GM19328 (cell line): ENCODE measurements at regions not wholly inside any gene's neighbourhood (a gene's known extent, or its start where the extent isn't known, plus 50 kb on each side); places are given as distances from the start of the nearest gene placed in this dataset.

Experiments used
- ATAC-seq: cut with Tn5 transposase; IDR thresholded peaks from one replicate; pipeline ENCODE4 v1.9.1; 2021; ENCODE audit warnings: mild to moderate bottlenecking, moderate library complexity; ENCODE audit not compliant: unreplicated experiment

DNA sequence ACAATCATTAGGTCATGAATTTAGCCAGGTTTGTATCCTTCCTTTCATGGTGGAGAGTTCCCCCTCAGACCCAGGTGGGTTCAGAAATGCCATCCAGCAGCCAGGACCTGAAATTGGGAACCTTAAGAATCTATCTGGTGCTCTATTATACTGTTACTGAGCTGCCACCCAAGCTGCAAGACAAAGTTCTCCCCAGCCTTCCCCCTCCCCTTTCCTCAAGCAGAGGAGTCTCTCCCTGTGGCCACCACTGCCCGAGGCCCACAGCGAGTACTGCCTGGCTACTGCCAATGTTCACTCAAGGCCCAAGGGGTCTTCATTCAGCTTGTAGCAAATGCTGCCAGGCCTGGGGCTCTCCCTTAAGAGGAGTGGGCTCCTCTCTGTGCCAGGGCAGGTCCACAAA, 133.8 kb downstream of the TMEM38B start:
- no peak for ATAC-seq

DNA sequence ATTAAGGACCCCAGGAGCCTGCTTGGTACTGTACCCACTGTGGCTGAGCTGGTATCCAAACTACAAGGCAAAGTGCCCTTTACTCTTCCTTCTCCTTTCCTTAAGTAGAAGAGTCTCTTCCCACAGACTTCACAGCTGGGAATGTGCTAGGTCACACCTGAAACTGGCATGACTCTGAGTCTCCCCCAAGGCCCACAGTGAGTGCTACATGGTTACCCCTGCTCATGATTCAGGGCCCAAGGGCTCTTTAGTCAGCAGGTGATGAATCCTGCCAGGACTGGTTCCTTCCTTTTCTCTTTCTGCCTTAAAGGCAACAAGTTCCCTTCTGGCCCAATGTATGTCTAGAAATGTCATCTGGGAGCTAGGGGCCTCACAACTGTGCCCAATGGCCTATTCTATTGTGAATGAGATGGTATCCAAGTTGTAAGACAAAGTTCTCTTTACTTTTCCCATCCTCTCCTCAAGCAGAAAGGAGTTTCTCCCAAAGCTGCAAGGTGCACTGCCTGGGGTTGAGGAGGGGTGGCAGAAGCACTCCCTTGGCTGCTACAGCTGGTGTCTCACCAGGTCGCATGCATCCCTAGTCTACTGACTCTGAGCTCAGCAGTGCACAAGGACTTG, 134.4 kb downstream of the TMEM38B start:
- ATAC-seq: no peak

DNA sequence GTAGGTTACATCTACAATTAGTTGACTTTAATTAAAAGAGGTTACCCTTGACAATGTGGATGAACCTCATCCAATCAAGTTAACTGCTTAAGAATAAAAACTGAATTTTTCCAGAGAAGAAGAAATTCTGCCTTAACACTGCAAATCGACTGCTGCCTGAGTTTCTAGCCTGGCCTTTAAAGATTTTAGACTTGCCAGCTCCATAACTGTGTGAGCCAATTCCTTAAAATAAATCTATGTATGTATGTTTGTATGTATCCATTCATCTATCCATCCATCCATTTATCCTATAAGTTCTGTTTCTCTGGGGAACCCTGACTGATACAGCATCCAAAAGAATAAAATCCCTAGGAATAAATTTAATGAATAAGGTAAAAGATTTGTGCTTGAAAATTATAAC, 136.1 kb downstream of the TMEM38B start:
- ATAC-seq: no peak

DNA sequence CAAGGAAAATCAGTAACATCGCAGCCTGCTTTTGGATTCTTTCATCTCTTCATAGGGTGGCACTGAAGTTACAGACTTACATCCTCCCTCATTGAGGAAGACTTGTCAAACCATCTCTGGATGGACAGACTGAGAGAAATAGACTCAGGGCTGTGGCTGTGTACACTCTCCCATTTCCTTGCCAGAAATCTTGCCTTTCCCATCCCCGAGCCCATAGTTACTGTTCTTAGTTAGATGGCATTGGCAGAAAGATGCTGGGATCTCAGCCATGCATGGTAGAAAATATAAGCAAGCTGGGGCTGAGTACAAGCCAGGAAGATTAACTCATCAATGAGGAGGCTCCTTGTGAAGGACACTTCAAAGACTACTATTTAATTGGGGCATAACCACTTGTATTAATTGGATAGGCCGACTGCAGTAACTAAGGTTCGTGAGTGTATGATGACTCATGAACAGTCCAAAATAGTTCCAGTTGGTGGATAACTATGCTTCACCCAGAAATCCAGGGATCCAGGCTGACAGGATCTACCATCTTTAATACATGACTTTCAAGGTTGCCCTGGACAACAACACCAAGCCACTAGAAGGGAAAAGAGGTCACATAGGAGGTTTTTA, 137.9 kb downstream of the TMEM38B start:
- ATAC-seq: no peak

DNA sequence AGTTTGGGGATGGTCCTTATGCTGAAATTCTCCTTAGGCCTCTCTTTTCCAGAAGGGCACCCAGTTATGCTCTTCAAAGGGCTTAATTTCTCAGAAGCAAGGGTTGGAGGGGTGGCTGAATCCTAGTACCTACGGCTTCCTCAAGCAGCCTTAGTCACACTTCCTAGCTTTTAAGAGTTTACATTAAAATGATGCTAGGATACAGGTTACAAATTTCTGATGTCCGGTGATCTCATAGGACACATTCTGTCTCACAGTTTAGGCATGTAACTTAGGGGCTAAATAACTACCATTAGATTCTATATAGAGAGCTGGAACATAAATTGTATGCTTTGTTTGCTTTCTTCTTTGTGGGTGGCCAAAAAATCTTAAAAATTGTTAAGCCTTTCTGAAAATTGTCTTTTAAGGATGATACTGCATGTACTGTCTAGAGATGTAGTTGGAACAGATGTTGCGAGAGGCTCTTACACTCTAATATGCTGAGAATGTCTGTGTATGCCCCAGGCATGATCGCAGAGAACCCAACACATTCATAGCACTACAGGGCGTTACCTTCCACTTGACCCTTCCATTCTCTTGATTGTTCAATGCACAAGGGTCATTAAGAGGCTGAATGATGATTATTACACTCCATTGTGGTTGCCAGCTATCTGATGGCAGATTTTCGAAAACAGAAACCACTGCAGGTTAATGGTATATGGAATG, 139.1 kb downstream of the TMEM38B start:
- no peak for ATAC-seq

DNA sequence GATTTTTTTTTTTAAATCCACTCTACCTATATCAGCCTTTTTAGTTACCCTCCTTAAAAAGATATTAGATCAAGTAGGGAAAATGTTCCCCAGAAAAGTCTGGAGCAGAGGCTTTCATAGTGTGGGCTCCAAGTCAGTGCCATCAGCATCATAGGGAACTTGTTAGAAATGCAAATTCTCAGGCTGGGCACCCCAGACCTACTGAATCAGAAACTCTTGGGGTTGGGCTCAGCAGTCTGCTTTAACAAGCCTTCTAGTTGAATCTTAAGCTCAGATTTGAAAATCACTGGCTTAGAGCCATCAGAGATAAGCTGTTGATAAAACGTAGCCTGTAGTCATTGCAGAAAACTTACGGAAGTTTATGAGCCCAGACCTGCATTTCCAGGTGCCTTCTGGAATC, 140.1 kb downstream of the TMEM38B start:
- no peak for ATAC-seq

DNA sequence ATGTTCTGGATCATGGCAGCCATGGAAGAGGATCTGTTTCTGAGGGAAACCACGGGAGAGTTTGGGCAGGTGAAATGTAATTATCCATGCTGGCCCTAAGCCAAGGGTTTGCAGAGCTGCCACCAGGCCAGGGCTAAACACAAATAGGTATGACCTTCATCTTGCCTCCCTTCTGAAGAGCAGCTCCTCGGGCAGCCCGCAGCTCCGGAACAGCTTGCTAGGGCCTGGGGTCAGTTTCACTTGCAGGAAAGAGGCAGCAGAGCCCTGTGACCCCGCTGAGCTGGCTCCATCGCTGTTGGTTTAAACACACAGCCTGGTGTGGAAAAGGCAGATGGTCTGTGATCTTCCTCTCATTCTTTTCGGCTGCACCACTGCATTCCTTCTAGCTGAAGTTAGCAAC, 141.4 kb downstream of the TMEM38B start:
- ATAC-seq: no peak

DNA sequence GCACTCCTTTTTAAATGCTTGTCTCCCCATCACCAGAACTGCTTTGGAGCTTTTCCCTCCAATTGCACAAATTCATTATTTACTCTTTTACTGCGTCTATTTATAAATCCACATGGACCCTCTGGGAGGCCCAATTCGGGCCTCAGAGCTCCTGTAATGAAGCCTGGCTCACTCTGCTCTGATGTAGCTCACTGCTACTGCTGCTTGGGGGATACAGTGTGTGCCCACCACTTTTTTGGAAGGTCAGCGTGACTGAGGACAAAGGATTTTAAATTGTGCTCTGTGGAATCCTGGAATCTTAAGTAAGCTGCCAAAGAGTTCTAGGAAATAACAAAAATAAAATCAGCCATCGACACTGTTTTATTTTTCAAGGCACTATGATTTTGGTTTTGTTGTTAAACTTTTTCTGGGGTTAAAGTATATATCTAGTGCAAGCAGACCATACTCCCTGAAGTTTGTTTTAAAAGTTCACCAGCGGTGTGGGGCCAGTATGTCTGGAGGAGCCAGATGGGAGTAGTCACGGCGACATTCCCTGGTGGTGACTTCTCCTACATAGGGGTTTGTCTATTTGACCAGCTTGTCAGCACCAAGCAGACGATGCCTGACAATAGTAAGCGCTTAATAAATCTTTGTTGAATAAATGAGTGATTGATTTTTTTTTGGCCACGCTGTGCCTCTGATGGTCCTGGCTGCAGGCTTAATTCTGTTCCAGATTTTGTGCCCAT, 142.8 kb downstream of the TMEM38B start:
- no peak for ATAC-seq

DNA sequence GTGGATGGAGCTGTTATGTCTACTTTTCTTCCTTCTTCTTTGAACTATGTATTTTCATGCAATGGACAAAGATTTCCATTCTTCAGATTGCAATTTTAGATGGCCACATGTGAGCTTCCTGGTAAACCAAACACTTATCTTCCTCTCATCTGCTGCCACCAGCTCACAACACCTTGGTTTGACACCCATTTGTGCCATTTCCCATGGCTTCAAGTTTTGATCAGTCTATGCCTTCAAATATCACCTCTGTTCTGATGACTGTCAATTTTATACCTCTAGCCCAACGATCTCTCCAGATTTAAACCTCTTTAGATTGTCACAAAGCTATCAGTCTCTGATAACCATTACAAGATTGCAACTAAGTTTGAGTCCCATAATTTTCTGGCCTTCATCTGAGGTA, 147.2 kb downstream of the TMEM38B start:
- no peak for ATAC-seq

DNA sequence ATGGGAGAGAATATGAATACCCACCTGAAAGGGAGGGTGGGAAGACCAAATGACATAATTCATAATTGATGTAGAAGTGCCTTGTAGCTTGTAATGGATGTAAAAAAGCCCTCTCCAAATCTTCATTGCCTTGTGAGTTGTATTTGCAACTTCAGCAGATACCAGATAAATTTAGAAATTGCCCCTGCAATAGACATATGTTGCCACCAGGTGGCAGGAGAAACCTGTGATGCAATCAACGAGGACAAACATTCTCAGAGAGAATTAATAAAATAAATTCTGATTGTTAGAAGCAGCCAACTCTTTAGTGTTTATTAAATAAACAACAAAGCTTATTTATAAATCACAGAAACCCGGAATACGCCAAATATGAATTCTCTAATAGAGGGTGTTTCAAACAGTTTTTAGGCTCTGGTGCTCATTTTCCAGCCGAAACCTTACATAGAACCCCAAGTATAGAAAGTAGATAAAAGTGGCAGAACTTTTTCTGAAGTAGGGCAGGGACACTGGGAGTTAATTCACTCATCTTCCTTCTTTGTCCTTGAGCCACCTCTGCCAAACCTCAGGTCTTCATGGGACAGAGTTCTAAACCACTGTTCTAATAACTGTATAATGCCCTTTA, 147.8 kb downstream of the TMEM38B start:
- no peak for ATAC-seq

DNA sequence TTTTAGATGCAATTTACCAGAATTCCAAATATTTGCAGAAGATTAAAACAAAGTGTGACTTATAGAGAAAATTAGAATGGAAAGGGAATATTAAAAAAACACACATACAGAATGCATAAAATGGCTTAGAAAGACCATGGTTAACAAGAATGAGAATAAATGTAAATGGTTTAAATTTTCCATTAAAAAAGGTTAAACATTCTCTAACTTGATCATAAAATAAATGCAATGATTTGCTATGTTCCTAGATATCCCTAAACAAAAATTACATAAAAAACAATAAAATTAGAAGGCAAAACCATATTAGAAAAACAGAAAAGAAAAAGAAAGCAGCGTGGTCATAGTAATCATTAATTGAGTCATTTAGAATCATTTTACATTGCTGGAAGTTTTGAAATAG, 152.5 kb downstream of the TMEM38B start:
- ATAC-seq: no peak

DNA sequence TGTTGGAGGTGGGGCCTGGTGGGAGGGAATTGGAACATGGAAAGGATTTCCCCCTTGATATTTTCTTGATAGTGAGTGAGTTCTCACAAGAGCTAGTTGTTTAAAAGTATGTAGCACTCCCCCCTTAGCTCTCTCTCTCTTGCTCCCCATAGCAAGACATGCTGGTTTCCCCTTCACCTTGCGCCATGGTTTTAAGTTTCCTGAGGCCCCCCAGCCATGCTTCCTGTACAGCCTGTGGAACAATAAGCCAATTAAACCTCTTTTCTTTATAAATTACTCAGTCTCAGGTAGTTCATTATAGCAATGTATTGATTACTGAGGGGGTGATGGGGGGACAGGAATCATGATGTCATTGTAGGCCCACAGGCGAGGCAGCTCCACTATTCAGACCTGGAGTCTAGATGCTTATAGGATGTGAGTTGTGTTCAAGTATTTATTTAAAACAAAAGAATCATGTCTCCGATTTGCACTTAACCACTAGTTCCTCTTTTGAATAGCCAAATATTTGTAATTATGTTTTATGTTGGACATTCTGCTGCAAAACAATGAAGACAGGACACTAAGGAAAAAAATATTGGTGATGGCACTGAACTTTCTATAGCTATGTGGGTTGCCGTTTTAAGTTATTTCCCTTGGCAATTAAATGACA, 156.6 kb downstream of the TMEM38B start:
- ATAC-seq: no peak

DNA sequence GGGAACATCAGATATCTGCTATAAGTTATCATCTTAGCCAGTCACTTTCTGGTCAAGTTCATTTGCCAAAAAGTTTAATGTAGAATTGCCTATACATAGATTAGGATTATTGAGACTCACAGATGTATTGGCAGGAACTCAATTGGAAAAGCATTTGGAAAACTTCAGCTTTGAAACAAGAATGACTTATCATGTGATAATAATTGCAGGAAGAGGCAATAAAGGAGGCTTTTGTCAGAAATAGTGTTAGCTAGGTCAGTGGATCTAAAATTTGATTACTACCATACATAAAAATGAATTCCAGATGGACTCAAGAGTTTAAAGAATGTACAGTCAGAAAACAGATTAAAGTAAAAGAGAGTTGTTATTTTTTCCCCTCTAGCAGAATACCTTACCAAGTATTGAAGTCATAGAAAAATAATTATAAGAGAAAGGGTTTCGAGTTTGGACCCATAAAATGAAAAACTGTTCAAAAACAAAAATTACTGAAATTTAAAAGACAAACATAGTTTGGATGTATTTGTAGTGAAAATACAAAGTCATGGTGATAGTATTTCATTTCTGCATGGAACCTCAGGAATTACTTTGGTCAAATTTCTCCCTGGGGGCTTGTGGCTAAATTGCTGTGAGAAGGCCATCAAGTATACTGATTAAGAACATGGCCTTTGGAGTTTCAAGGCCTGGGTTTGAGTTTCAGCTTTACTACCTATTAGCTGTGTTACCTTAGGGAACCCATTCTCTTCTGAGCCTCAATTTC, 159.9 kb downstream of the TMEM38B start:
- ATAC-seq: no peak

DNA sequence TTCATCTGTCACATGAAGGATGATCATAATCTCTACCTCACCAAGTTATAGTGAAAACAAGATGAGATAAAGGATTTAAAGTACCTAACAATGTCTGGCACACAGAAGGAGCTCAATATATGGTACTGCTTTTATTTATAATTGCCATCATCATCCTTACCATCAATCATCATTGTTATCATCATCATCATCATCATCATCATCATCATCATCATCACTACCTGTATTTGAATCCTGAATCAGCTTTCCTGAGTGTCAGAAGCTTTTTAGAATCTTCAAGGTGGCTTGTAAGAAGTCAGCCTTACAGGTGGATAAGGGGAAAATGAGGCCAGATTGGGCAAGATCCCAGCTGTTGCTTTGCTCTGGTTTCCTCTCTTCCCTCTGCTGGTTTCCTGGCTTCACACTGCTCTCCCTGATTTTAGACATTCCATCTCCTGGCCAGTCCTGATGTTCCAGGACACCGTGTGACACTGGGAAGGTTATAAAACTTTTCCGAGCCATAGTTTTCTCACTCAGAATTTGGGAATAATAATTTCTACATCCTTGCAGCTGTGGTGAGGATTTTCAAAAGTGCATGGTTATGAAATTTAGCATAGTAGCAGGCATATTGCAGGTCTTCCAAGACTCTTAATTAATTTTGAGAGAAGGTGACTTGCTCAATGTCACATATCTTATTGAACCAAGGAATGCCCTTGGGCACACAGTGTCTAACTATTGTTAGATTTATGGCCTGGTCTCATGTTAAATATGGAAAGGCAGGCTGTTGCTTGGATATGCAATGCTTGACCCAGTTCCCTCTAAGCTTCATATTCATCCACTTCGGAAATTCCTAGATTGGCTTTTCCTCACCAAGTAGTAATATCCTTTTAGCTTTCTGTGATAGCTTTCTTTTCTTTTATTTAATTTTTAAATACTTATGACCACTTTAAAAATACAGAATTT, 160.7 kb downstream of the TMEM38B start:
- no peak for ATAC-seq

DNA sequence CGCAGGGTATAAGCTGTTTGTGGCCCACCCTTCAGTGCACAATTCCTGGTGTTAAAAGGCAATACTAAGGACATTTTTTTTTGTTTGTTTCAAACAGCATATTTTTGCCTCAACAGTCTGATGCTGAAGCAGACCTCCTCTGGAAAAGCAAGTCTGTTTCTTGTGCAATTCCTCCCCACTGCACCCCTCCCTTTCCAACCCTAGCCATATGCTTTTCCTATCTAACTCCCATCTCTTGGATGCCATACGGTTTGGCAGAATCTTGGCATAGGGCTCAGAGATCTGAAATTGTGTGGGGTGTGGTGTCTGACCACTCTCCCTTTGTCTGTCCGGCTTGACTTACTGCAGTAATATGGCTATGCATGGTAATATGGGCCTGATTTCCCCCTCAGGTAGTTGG, 161.6 kb downstream of the TMEM38B start:
- no peak for ATAC-seq

DNA sequence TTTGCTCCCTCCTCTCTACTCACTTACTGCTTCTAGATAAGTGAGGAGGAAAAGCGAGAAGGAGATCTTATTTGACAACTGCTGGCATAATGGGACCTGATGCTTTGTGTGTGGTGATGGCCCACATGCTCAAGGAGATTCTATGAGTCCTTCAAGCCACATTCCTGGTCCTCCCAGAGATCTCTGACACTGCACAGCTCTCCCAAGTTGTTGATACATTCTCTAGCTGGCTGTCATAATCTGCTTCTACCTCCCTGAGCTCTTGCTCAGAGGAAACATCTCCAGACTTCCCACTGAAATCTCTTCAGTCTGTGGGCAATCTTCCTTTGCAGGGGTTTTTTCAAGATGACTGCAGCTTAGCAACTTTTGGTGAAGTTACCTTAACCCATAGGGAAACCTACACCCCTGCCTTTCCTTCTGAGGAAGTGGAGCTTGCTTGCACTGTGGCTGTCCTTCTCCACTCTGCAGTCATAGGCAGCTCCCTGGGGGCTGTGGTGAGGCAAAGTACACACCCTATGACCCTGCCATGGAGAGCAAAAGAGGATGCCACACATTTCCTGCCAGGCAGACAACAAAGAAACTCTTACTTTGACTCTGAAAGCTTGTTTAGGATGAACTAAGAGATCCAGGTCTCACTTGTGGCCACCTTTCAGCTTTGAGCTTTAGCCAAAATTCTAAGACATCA, 163.8 kb downstream of the TMEM38B start:
- no peak for ATAC-seq

DNA sequence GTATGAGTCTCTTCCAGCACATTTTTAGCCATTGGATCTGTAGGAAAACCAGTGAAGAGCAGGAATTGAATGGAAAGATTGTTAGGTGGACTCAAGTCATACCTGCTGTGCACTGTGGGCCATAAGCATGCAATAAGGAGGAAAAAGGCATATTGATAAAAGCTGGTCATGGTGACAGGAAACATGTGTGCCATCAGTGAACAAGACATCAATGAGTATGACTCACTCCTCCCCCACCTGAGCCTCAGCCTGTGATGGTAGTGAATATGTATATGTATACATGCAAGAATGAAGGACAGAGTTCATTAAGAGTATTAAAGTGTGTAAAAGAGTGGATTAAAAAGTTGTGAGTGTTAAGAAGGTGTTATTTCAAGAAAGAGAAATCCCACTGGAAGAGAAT, 164.5 kb downstream of the TMEM38B start:
- no peak for ATAC-seq

DNA sequence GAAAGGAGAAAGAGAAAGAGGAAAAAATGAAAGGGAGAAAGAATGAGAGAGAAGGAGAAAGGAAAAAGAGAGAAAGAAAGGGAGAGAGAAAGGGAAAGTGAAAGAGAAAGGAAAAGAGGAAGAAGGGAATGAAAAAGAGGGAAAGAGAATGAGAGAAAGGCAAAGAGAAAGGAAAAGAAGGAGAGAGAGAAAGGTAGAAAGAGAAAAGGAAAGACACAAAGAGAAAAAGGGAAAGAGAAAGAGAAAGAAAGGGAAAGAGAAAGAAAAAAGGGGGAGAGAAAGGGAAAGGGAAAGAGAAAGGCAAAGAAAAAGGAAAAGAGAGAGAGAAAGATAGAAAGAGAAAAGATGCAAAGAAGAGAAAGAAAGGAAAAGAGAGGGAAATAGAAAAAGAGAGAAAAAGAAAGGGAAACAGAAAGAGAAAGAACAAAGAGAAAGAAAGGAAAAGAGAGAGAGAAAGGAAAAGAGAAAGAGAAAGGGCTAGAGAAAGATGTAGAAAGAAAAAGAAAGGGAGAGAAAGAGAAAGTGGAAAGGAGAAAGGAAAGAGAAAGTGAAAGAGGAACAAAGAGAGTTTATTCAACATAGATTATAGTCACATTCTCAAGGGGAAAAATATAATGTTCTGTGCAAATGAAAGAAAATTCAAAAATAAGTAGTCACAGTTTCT, 165.2 kb downstream of the TMEM38B start:
- ATAC-seq: no peak
